Brain microvascular endothelial cell (primary cell): ENCODE measurements at regions not wholly inside any gene's neighbourhood (a gene's known extent, or its start where the extent isn't known, plus 50 kb on each side); places are given as distances from the start of the nearest gene placed in this dataset.

Experiments
- DNase-seq: peaks from one replicate; pipeline ENCODE4 v3.0.0-alpha.2; 2020
- H3K27ac ChIP-seq: fragments of 250-450 bp; sonication (Bioruptor Pico); 2 replicates; pipeline ENCODE4 v1.5.1; 2020; ENCODE audit warnings: mild to moderate bottlenecking, moderate library complexity
- H3K27me3 ChIP-seq: fragments of 250-450 bp; sonication (Bioruptor Pico); replicated peaks from 2 replicates; pipeline ENCODE4 v1.5.1; 2020; ENCODE audit warnings: mild to moderate bottlenecking
- H3K36me3 ChIP-seq: fragments of 250-450 bp; sonication (Bioruptor Pico); replicated peaks from 2 replicates; pipeline ENCODE4 v1.5.1; 2020; ENCODE audit warnings: mild to moderate bottlenecking
- H3K4me3 ChIP-seq: 2 replicates; pipeline ENCODE4 v1.5.1; 2011; ENCODE audit warnings: low read depth, mild to moderate bottlenecking, control low read depth, low read length, moderate library complexity
- CTCF ChIP-seq: IDR thresholded peaks from 2 replicates; pipeline ENCODE4 v1.5.1; 2011; ENCODE audit warnings: low read depth, mild to moderate bottlenecking, moderate library complexity, low read length, control low read depth, inconsistent platforms; ENCODE audit errors: missing control alignments
- in situ Hi-C: cut with HindIII; loops from 2 replicates; pipeline ENCODE4 v1.10.0; 2017; ENCODE audit warnings: low sequenced_read_pairs, low pct_ligation_motif_present

GRCh38 chr10:108913300-108913699 is 1010.0 kb downstream of the XPNPEP1 start:
- DNase-seq, result no peak
- in situ Hi-C loops, result no loop called here
- TF ChIP-seq CTCF, result no peak
- Histone ChIP-seq H3K4me3 (no peak overlapping the region), H3K27me3 (no peaks in the 10 kb centered on the region), H3K36me3 (no peaks in the 10 kb centered on the region), H3K27ac (no peak overlapping the region)

GRCh38 chr10:108911814-108912541 is 1011.3 kb downstream of the XPNPEP1 start:
- Histone ChIP-seq H3K27me3 (no peaks in the 10 kb centered on the region), H3K27ac (no peak overlapping the region), H3K4me3 (peak overlapping the region; percentile 65), H3K36me3 (no peaks in the 10 kb centered on the region)
- peak; percentile 80 for TF ChIP-seq CTCF
- DNase-seq, result no peak
- in situ Hi-C loops, result no loop called here

GRCh38 chr10:108908096-108908495 is 1015.2 kb downstream of the XPNPEP1 start:
- Histone ChIP-seq H3K36me3 (no peaks in the 10 kb centered on the region), H3K27ac (no peak overlapping the region), H3K4me3 (no peak overlapping the region), H3K27me3 (no peaks in the 10 kb centered on the region)
- in situ Hi-C loops, result no loop called here
- no peak for TF ChIP-seq CTCF
- DNase-seq, result no peak

- H3K27ac ChIP-seq, result no peak overlapping the region
- H3K36me3 ChIP-seq, result no peaks in the 10 kb centered on the region
- in situ Hi-C loops, result no loop called here
- H3K27me3 ChIP-seq, result no peaks in the 10 kb centered on the region
- H3K4me3 ChIP-seq, result no peak overlapping the region
- TF ChIP-seq CTCF, result no peak
- DNase-seq, result no peak
These were observed 1017.5 kb downstream of the XPNPEP1 start for GRCh38 chr10:108905821-108906220.

- Histone ChIP-seq H3K27ac (no peak overlapping the region), H3K4me3 (no peak overlapping the region), H3K27me3 (no peaks in the 10 kb centered on the region), H3K36me3 (no peaks in the 10 kb centered on the region)
- no peak for DNase-seq
- in situ Hi-C loops, result no loop called here
- TF ChIP-seq CTCF, result no peak
These were observed 1018.1 kb downstream of the XPNPEP1 start for GRCh38 chr10:108905171-108905570.
